ENCODE measurements at regions not wholly inside any gene's neighbourhood (a gene's known extent, or its start where the extent isn't known, plus 50 kb on each side); places are given as distances from the start of the nearest gene placed in this dataset.

DNA sequence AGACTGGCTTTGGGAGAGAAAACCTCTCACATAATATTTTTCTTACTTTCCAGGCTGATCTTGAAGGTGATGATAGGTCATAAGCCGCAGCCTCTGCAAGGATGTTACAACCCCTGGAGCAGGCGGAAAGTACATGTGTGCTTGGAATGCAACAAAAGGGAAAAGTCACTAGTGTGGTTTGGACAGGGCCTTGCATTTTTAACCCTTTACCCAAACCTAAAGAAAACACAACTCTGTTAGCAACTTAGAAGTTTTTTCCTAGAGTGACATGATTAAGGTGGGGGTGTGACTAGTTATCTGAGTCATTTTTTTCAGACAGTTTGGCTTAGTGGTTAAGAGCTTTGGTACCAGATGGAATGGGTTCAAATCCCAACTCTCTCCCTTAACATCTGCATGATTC lies 97.0 kb downstream of the TMEM30B start:
- WGBS, 2 experiments (ENCODE audit: insufficient coverage in 1 of 2, insufficient read length in 1 of 2): 100% methylated on average over 1 to 2 of the region's 2 CpGs
- TF ChIP-seq CTCF (conservative IDR thresholded peaks at IDR 0.05): no peak
- Histone ChIP-seq H3K36me3 (ENCODE audit: control insufficient read depth, insufficient read depth, low read length) (no peaks in the 10 kb centered on the region), H3K9me3 (ENCODE audit: control insufficient read depth, low read length) (no peaks in the 10 kb centered on the region), H3K27ac (ENCODE audit: low read depth, low read length) (no peak overlapping the region), H3K4me1 (ENCODE audit: control insufficient read depth, insufficient read depth, low read length) (no peaks in the 10 kb centered on the region), H3K9ac (ENCODE audit: extremely low read depth, low read length, poor library complexity, severe bottlenecking) (no peak overlapping the region), H3K27me3 (ENCODE audit: control insufficient read depth, insufficient read depth, low read length, poor library complexity, severe bottlenecking) (no peaks in the 10 kb centered on the region), H3K4me3 (ENCODE audit: low read length) (no peak overlapping the region)
- no peak for DNase-seq
- no peak overlapping the region for H3K27ac Mint-ChIP-seq
- H3K36me3 Mint-ChIP-seq (ENCODE audit: low read depth): no peaks in the 10 kb centered on the region
- H3K27me3 Mint-ChIP-seq (ENCODE audit: insufficient read depth): peaks cover 3% of the 10 kb centered on the region
- H3K9me3 Mint-ChIP-seq: no peaks in the 10 kb centered on the region
- no peak overlapping the region for H3K4me3 Mint-ChIP-seq
- H3K4me1 Mint-ChIP-seq: peaks cover 10% of the 10 kb centered on the region

DNA sequence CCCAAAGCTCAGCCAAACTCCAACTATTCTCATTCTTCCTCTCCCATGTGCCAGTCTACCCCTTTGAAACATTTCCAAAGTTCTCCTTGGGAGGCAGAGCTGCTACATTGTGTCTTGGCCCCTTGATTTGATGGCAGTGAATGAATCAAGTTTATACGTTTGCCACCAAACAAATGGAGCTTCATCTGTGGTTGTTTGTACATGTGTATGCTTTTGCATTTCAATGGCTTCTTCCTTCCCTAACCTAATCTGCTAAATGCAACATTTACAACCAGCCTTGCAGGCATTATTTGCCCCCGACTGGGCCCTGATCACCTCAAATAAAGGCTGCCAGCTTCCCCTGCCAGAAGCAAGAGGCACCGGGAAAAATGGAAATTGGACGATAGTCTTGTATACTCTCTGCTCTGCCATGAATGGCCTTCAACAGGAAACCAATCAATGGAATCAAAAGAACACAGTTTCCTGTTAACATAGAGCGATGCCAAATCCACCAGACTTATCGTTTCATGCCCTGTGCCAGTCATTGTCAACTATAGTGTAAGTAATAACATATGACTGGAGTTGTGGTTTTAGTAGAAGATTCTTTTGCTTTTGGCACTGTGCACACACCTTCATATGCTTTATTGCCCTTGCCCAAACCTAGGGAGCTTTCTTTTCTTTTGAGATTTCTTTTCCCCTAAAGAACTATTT lies 97.8 kb downstream of the TMEM30B start:
- H3K4me3 ChIP-seq (ENCODE audit: low read length): no peak overlapping the region
- 91 to 93% methylated on average over 5 to 6 of the region's 6 CpGs for WGBS, 2 experiments (ENCODE audit: insufficient coverage in 1 of 2, insufficient read length in 1 of 2)
- no peak overlapping the region for H3K27ac Mint-ChIP-seq
- H3K4me1 ChIP-seq (ENCODE audit: control insufficient read depth, insufficient read depth, low read length): no peaks in the 10 kb centered on the region
- TF ChIP-seq CTCF (conservative IDR thresholded peaks at IDR 0.05): no peak
- no peak overlapping the region for H3K4me3 Mint-ChIP-seq
- no peaks in the 10 kb centered on the region for H3K27me3 ChIP-seq (ENCODE audit: control insufficient read depth, insufficient read depth, low read length, poor library complexity, severe bottlenecking)
- no peaks in the 10 kb centered on the region for H3K9me3 Mint-ChIP-seq
- H3K4me1 Mint-ChIP-seq: peaks cover 9% of the 10 kb centered on the region
- H3K36me3 ChIP-seq (ENCODE audit: control insufficient read depth, insufficient read depth, low read length): no peaks in the 10 kb centered on the region
- H3K9ac ChIP-seq (ENCODE audit: extremely low read depth, low read length, poor library complexity, severe bottlenecking): no peak overlapping the region
- no peak overlapping the region for H3K27ac ChIP-seq (ENCODE audit: low read depth, low read length)
- H3K36me3 Mint-ChIP-seq (ENCODE audit: low read depth): no peaks in the 10 kb centered on the region
- H3K27me3 Mint-ChIP-seq (ENCODE audit: insufficient read depth): peaks cover 4% of the 10 kb centered on the region
- no peaks in the 10 kb centered on the region for H3K9me3 ChIP-seq (ENCODE audit: control insufficient read depth, low read length)
- DNase-seq: no peak

- Histone ChIP-seq H3K9ac (ENCODE audit: extremely low read depth, low read length, poor library complexity, severe bottlenecking) (no peak overlapping the region), H3K4me3 (ENCODE audit: low read length) (no peak overlapping the region), H3K27me3 (ENCODE audit: control insufficient read depth, insufficient read depth, low read length, poor library complexity, severe bottlenecking) (no peaks in the 10 kb centered on the region), H3K27ac (ENCODE audit: low read depth, low read length) (no peak overlapping the region), H3K9me3 (ENCODE audit: control insufficient read depth, low read length) (no peaks in the 10 kb centered on the region), H3K36me3 (ENCODE audit: control insufficient read depth, insufficient read depth, low read length) (no peaks in the 10 kb centered on the region), H3K4me1 (ENCODE audit: control insufficient read depth, insufficient read depth, low read length) (no peaks in the 10 kb centered on the region)
- Mint-ChIP-seq H3K27me3 (ENCODE audit: insufficient read depth) (peaks cover 1% of the 10 kb centered on the region), H3K4me1 (peaks cover 6% of the 10 kb centered on the region), H3K27ac (no peak overlapping the region), H3K9me3 (no peaks in the 10 kb centered on the region), H3K36me3 (ENCODE audit: low read depth) (no peaks in the 10 kb centered on the region), H3K4me3 (no peak overlapping the region)
- no peak for TF ChIP-seq CTCF (conservative IDR thresholded peaks at IDR 0.05)
- DNase-seq: no peak
- 94 to 100% methylated on average over 3 to 7 of the region's 7 CpGs for WGBS, 2 experiments (ENCODE audit: insufficient coverage in 1 of 2, insufficient read length in 1 of 2)
Observed at GRCh38 chr14:61179796-61180398, 101.2 kb downstream of the TMEM30B start.
